Lung (tissue), 11 donors: ENCODE measurements at regions not wholly inside any gene's neighbourhood (a gene's known extent, or its start where the extent isn't known, plus 50 kb on each side); places are given as distances from the start of the nearest gene placed in this dataset.

Experiments
- ATAC-seq: fragments of 200-7000 bp; cut with Tn5 transposase; one replicate; pipeline ENCODE4 v1.9.1; 2020; ENCODE audit warnings: moderate number of reproducible peaks; ENCODE audit not compliant: insufficient read depth, low FRiP score
- DNase-seq, 3 donors: peaks; one replicate each; pipeline ENCODE4 v3.0.0-alpha.2; 2013 to 2017
- H3K27ac ChIP-seq, 2 donors: one replicate each; pipeline ENCODE4 v1.5.1; 2013; ENCODE audit warnings: mild to moderate bottlenecking in 2 of 2, moderate library complexity in 2 of 2, control low read depth in 1 of 2, inconsistent platforms in 1 of 2, low read depth in 1 of 2, low read length in 1 of 2
- H3K27me3 ChIP-seq, 3 donors: one replicate each; pipeline ENCODE4 v1.5.1; 2013; ENCODE audit warnings: low read length in 2 of 3; ENCODE audit not compliant: control insufficient read depth in 3 of 3, insufficient read depth in 3 of 3
- H3K36me3 ChIP-seq, 4 donors: one replicate each; pipeline ENCODE4 v1.5.1; 2013; ENCODE audit warnings: low read length in 4 of 4, mild to moderate bottlenecking in 1 of 4, moderate library complexity in 1 of 4; ENCODE audit not compliant: control insufficient read depth in 4 of 4, insufficient read depth in 4 of 4
- H3K4me1 ChIP-seq, 5 donors: one replicate each; pipeline ENCODE4 v1.5.1; 2013; ENCODE audit warnings: low read length in 5 of 5, mild to moderate bottlenecking in 2 of 5, moderate library complexity in 1 of 5; ENCODE audit not compliant: control insufficient read depth in 5 of 5, insufficient read depth in 5 of 5
- H3K4me3 ChIP-seq: one replicate; pipeline ENCODE4 v1.5.1; 2013; ENCODE audit warnings: mild to moderate bottlenecking, control low read depth, moderate library complexity
- H3K9ac ChIP-seq, 2 donors: one replicate each; pipeline ENCODE4 v1.5.1; 2013; ENCODE audit warnings: low read length in 2 of 2, control low read depth in 1 of 2; ENCODE audit not compliant: insufficient read depth in 1 of 2
- H3K9me3 ChIP-seq, 4 donors: one replicate each; pipeline ENCODE4 v1.5.1; 2013; ENCODE audit warnings: low read length in 3 of 4, mild to moderate bottlenecking in 1 of 4, moderate library complexity in 1 of 4; ENCODE audit not compliant: control insufficient read depth in 4 of 4, insufficient read depth in 3 of 4
- WGBS, 2 donors: extraction: QIAGEN DNeasy Blood & Tissue Kit; methylation state at CpG; one replicate each; pipeline ENCODE4 v1.1.7; 2013; 5-methylcytosine and 5-hydroxymethylcytosine counted together
- TF ChIP-seq, protein P1 (sequence below): IDR thresholded peaks from 2 replicates; pipeline ENCODE4 v1.5.1; 2012; ENCODE audit warnings: mild to moderate bottlenecking; ENCODE audit errors: control extremely low read depth, extremely low read depth
- donor health status: control.
- donor health status: control.
- donor health status: Bipolar disorder and iron deficiency.
- donor health status: healthy.
- donor health status: DM: yes; HTN: yes; CAD: no.

- Histone ChIP-seq H3K4me3 (no peak overlapping the region), H3K9ac (no peak overlapping the region), H3K9me3 (no peaks in the 10 kb centered on the region), H3K27me3 (no peaks in the 10 kb centered on the region), H3K4me1 (peaks cover 0 to 2% (median 0%) of the 10 kb centered on the region in 5 donors), H3K27ac (no peak overlapping the region), H3K36me3 (no peaks in the 10 kb centered on the region)
- DNase-seq (peak; percentile 69 to 87 (median 75)), ATAC-seq (peak; percentile 58)
- whole genome bisulfite sequencing, 2 donors, result 44 to 71% methylated on average over 2 of the region's 2 CpGs
- TF ChIP-seq, protein P1, sequence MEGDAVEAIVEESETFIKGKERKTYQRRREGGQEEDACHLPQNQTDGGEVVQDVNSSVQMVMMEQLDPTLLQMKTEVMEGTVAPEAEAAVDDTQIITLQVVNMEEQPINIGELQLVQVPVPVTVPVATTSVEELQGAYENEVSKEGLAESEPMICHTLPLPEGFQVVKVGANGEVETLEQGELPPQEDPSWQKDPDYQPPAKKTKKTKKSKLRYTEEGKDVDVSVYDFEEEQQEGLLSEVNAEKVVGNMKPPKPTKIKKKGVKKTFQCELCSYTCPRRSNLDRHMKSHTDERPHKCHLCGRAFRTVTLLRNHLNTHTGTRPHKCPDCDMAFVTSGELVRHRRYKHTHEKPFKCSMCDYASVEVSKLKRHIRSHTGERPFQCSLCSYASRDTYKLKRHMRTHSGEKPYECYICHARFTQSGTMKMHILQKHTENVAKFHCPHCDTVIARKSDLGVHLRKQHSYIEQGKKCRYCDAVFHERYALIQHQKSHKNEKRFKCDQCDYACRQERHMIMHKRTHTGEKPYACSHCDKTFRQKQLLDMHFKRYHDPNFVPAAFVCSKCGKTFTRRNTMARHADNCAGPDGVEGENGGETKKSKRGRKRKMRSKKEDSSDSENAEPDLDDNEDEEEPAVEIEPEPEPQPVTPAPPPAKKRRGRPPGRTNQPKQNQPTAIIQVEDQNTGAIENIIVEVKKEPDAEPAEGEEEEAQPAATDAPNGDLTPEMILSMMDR, result no peak
Observed at GRCh38 chr13:63198071-63198470, 1782.4 kb upstream of the PCDH20 start.

DNA sequence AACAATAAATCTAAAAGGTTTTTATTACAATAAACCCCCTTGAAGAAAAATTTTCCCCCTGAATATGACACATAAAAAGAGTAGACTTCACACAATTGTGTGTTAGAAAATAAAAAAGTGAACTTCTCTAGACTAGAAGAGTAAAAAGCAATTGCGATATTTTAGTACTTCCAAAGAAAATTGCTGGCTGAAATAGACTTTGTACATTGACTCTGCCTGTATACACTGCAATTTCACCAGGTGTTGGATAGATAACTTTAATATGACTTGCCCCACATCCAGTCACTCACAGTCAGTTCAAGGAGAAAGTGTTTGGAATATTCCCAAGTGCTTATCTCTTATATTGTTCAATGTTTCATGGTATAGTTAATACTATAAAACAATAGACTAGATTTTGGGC, 1780.1 kb upstream of the PCDH20 start:
- Histone ChIP-seq H3K27ac (no peak overlapping the region), H3K9me3 (no peaks in the 10 kb centered on the region), H3K27me3 (no peaks in the 10 kb centered on the region), H3K4me1 (peaks cover 0 to 2% (median 0%) of the 10 kb centered on the region in 5 donors), H3K36me3 (no peaks in the 10 kb centered on the region), H3K9ac (no peak overlapping the region), H3K4me3 (no peak overlapping the region)
- TF ChIP-seq, protein P1, result no peak
- ATAC-seq (no peak), DNase-seq (no peak)
- 83 to 98% methylated on average over 1 of the region's 1 CpG for WGBS, 2 donors

- no peak overlapping the region for H3K4me3 ChIP-seq
- ATAC-seq (no peak), DNase-seq (no peak)
- TF ChIP-seq, protein P1, result no peak
- H3K4me1 ChIP-seq, result no peaks in the 10 kb centered on the region
- no peak overlapping the region for H3K9ac ChIP-seq
- no peaks in the 10 kb centered on the region for H3K36me3 ChIP-seq
- no peaks in the 10 kb centered on the region for H3K27me3 ChIP-seq
- WGBS, 2 donors, result 86 to 91% methylated on average over 5 of the region's 5 CpGs
- no peaks in the 10 kb centered on the region for H3K9me3 ChIP-seq
- H3K27ac ChIP-seq, result no peak overlapping the region
Observed at GRCh38 chr13:63190742-63191141, 1775.1 kb upstream of the PCDH20 start.

GRCh38 chr13:63190219-63190618, 1774.6 kb upstream of the PCDH20 start:
- 77 to 81% methylated on average over 2 of the region's 2 CpGs for WGBS, 2 donors
- Histone ChIP-seq H3K9me3 (no peaks in the 10 kb centered on the region), H3K36me3 (no peaks in the 10 kb centered on the region), H3K27ac (no peak overlapping the region), H3K4me3 (no peak overlapping the region), H3K4me1 (no peaks in the 10 kb centered on the region), H3K9ac (no peak overlapping the region), H3K27me3 (no peaks in the 10 kb centered on the region)
- ATAC-seq (no peak), DNase-seq (no peak)
- TF ChIP-seq, protein P1, result no peak
